Activated CD4-positive, alpha-beta T cell treated with anti-CD3 and anti-CD28 coated beads, Interleukin-2, Interleukin-4, amounts not matched to agents 100 ng/mL and 50 ng/mL, durations not matched to agents 16 hours and 8 hours (primary cell): ENCODE measurements at regions not wholly inside any gene's neighbourhood (a gene's known extent, or its start where the extent isn't known, plus 50 kb on each side); places are given as distances from the start of the nearest gene placed in this dataset.

Experiments
- DNase-seq: peaks from one replicate; pipeline ENCODE4 v3.0.0-alpha.2; 2020; ENCODE audit warnings: low spot score

GRCh38 chr21:16366207-16366606 lies 636.4 kb downstream of the USP25 start:
- DNase-seq = no peak

GRCh38 chr21:16367079-16367478 lies 637.3 kb downstream of the USP25 start:
- no peak for DNase-seq

GRCh38 chr21:16370186-16370585 lies 640.4 kb downstream of the USP25 start:
- no peak for DNase-seq

- DNase-seq = no peak
Measured at GRCh38 chr21:16372586-16372985, 642.8 kb downstream of the USP25 start.

- no peak for DNase-seq
Measured at GRCh38 chr21:16376673-16377072, 646.9 kb downstream of the USP25 start.

- no peak for DNase-seq
Measured at GRCh38 chr21:16377120-16377658, 647.4 kb downstream of the USP25 start.

- DNase-seq = no peak
Measured at GRCh38 chr21:16377857-16378256, 648.1 kb downstream of the USP25 start.

GRCh38 chr21:16378525-16378924 lies 648.7 kb downstream of the USP25 start:
- DNase-seq = no peak

- no peak for DNase-seq
Measured at GRCh38 chr21:16388291-16388690, 658.5 kb downstream of the USP25 start.

GRCh38 chr21:16388911-16389560 lies 659.3 kb downstream of the USP25 start:
- no peak for DNase-seq

- DNase-seq = no peak
Measured at GRCh38 chr21:16389643-16390042, 659.9 kb downstream of the USP25 start.

GRCh38 chr21:16395285-16395684 lies 665.5 kb downstream of the USP25 start:
- DNase-seq = no peak

GRCh38 chr21:16402752-16403151 lies 673.0 kb downstream of the USP25 start:
- DNase-seq = no peak

GRCh38 chr21:16404776-16405175 lies 675.0 kb downstream of the USP25 start:
- DNase-seq = no peak

GRCh38 chr21:16406355-16406754 lies 676.6 kb downstream of the USP25 start:
- DNase-seq = no peak

- no peak for DNase-seq
Measured at GRCh38 chr21:16407403-16408240, 677.8 kb downstream of the USP25 start.

- no peak for DNase-seq
Measured at GRCh38 chr21:16408280-16408679, 678.5 kb downstream of the USP25 start.

- no peak for DNase-seq
Measured at GRCh38 chr21:16409352-16409751, 679.6 kb downstream of the USP25 start.

GRCh38 chr21:16418226-16418625 lies 688.4 kb downstream of the USP25 start:
- no peak for DNase-seq

- no peak for DNase-seq
Measured at GRCh38 chr21:16418642-16419041, 688.9 kb downstream of the USP25 start.

- no peak for DNase-seq
Measured at GRCh38 chr21:16419188-16419921, 689.6 kb downstream of the USP25 start.

- DNase-seq = no peak
Measured at GRCh38 chr21:16420031-16420724, 690.4 kb downstream of the USP25 start.
